RWPE2 (cell line): ENCODE measurements at regions not wholly inside any gene's neighbourhood (a gene's known extent, or its start where the extent isn't known, plus 50 kb on each side); places are given as distances from the start of the nearest gene placed in this dataset.

Experiments used
- ATAC-seq: fragments of 200-7000 bp; cut with Tn5 transposase; 3 replicates; pipeline ENCODE4 v1.9.1; 2021; ENCODE audit warnings: low read depth
- DNase-seq: peaks from one replicate; pipeline ENCODE4 v3.0.0-alpha.2; 2020; ENCODE audit warnings: low spot score
- H3K27ac ChIP-seq: fragments of 450-650 bp; 2 replicates; pipeline ENCODE4 v1.5.1; 2017; ENCODE audit warnings: mild to moderate bottlenecking; ENCODE audit not compliant: poor library complexity, severe bottlenecking
- H3K27me3 ChIP-seq: fragments of 250-450 bp; sonication (Bioruptor Pico); 2 replicates; pipeline ENCODE4 v1.5.1; 2021; ENCODE audit warnings: mild to moderate bottlenecking, moderate library complexity; ENCODE audit not compliant: insufficient read depth, poor library complexity, severe bottlenecking
- H3K36me3 ChIP-seq: fragments of 250-450 bp; sonication (Bioruptor Pico); 2 replicates; pipeline ENCODE4 v1.5.1; 2020; ENCODE audit warnings: low read depth, mild to moderate bottlenecking, moderate library complexity
- H3K4me1 ChIP-seq: fragments of 250-450 bp; sonication (Bioruptor Pico); 2 replicates; pipeline ENCODE4 v1.5.1; 2021; ENCODE audit warnings: mild to moderate bottlenecking, moderate library complexity; ENCODE audit not compliant: insufficient read depth, poor library complexity, severe bottlenecking
- H3K4me3 ChIP-seq: fragments of 250-450 bp; sonication (Bioruptor Pico); 2 replicates; pipeline ENCODE4 v1.5.1; 2021; ENCODE audit warnings: mild to moderate bottlenecking, moderate library complexity; ENCODE audit not compliant: severe bottlenecking
- H3K9me3 ChIP-seq: fragments of 250-450 bp; sonication (Bioruptor Pico); 2 replicates; pipeline ENCODE4 v1.5.1; 2021; ENCODE audit warnings: mild to moderate bottlenecking, moderate library complexity; ENCODE audit not compliant: severe bottlenecking
- TF ChIP-seq, protein P1 (sequence below): fragments of 450-650 bp; IDR thresholded peaks from one replicate; pipeline ENCODE4 v1.5.1; 2017; ENCODE audit warnings: mild to moderate bottlenecking, moderate library complexity; ENCODE audit not compliant: poor library complexity, severe bottlenecking

DNA sequence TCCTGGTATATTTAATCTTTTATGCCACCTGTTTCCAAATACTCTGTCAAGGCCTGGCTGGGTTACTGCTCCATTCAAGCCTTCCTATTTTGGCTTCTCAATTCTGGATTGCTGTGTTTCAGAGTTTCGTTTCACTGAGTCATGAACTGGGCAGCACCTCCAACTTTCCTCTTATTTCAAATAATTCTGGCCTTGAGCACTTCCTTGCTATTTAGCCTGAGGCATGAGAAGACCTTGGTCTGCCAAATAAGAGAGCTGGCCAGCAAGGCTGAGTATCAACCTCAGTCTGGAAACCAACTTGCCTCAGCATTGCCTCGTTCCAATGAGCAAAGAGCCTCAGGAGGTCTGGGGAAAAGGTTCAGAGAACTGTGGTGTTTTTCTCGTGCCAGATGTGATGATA is 66.6 kb downstream of the TNFAIP3 start:
- Histone ChIP-seq H3K4me1 (no peaks in the 10 kb centered on the region), H3K27ac (no peak overlapping the region), H3K9me3 (no peaks in the 10 kb centered on the region), H3K4me3 (no peak overlapping the region), H3K36me3 (no peaks in the 10 kb centered on the region), H3K27me3 (no peaks in the 10 kb centered on the region)
- ATAC-seq: peak; percentile 33; the same call in 2 of the 3 replicates
- TF ChIP-seq, protein P1, sequence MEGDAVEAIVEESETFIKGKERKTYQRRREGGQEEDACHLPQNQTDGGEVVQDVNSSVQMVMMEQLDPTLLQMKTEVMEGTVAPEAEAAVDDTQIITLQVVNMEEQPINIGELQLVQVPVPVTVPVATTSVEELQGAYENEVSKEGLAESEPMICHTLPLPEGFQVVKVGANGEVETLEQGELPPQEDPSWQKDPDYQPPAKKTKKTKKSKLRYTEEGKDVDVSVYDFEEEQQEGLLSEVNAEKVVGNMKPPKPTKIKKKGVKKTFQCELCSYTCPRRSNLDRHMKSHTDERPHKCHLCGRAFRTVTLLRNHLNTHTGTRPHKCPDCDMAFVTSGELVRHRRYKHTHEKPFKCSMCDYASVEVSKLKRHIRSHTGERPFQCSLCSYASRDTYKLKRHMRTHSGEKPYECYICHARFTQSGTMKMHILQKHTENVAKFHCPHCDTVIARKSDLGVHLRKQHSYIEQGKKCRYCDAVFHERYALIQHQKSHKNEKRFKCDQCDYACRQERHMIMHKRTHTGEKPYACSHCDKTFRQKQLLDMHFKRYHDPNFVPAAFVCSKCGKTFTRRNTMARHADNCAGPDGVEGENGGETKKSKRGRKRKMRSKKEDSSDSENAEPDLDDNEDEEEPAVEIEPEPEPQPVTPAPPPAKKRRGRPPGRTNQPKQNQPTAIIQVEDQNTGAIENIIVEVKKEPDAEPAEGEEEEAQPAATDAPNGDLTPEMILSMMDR: no peak
- no peak for DNase-seq

DNA sequence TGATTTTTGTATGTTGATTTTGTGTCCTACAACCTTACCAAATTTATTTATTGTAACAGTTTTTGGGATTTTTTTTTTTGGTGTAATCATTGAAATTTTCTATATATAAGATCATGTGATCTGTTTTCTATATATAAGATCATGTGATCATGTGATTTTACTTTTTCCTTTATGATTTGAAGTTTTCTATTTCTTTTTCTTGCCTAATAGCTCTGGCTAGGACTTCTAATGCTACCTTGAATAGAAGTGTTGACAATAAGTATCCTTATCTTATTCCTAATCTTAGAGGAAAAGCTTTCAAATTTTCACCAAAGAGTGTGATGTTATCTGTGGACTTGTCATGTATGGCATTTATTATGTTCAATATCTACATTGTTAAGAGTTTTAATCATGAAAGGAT is 69.7 kb downstream of the TNFAIP3 start:
- Histone ChIP-seq H3K9me3 (no peaks in the 10 kb centered on the region), H3K27ac (no peak overlapping the region), H3K4me3 (no peak overlapping the region), H3K36me3 (no peaks in the 10 kb centered on the region), H3K4me1 (peaks cover 9% of the 10 kb centered on the region), H3K27me3 (no peaks in the 10 kb centered on the region)
- ATAC-seq (no peak), DNase-seq (no peak)
- TF ChIP-seq, protein P1: no peak

DNA sequence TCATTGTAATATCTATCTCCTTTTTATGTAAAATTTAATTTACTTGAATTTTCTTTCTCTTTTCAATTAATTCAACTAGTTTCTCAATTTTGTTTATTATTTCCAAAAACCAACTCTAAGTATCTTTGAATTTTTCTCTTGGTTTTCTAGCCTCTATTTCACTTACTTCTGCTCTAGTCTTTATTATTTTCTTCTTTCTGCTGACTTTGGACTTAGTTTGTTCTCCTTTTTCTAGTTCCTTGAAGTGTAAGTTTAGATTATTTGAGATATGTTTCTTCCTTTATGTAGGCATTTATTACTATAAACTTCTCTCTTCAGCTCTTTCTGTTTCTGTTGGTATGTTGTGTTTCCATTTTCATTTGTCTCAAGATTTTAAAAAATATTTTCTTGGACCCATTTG is 70.8 kb downstream of the TNFAIP3 start:
- ATAC-seq (no peak), DNase-seq (no peak)
- Histone ChIP-seq H3K4me3 (no peak overlapping the region), H3K36me3 (no peaks in the 10 kb centered on the region), H3K4me1 (peaks cover 9% of the 10 kb centered on the region), H3K27ac (no peak overlapping the region), H3K9me3 (no peaks in the 10 kb centered on the region), H3K27me3 (no peaks in the 10 kb centered on the region)
- TF ChIP-seq, protein P1: no peak

DNA sequence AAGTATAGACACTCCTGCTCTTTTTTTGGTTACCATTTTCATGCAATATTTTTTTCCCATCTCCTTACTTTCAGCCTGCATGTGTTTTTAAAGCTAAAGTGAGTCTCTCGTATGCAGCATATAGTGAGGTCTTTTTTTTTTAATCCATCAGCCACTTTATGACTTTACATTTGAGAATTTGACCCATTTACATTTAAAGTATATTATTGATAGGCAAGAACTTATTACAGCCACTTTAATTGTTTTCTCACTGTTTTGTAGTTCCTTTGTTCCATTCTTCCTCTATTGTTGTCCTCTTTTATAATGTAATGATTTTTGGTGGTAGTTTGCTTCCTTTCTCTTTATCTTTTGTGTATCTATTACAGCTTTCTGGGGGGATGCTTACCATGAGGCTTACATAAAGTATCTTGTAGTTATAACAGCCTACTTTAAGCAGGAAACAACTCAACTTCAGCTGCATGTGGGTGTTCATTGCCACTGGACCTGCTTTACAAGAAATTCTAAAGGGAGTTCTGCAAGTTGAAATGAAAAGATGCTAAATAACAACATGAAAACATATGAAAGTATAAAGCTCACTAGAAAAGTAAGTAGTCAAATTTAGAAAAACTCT is 71.8 kb downstream of the TNFAIP3 start:
- Histone ChIP-seq H3K4me3 (no peak overlapping the region), H3K36me3 (no peaks in the 10 kb centered on the region), H3K27me3 (no peaks in the 10 kb centered on the region), H3K9me3 (no peaks in the 10 kb centered on the region), H3K27ac (no peak overlapping the region), H3K4me1 (peaks cover 9% of the 10 kb centered on the region)
- DNase-seq (no peak), ATAC-seq (no peak)
- TF ChIP-seq, protein P1: no peak

DNA sequence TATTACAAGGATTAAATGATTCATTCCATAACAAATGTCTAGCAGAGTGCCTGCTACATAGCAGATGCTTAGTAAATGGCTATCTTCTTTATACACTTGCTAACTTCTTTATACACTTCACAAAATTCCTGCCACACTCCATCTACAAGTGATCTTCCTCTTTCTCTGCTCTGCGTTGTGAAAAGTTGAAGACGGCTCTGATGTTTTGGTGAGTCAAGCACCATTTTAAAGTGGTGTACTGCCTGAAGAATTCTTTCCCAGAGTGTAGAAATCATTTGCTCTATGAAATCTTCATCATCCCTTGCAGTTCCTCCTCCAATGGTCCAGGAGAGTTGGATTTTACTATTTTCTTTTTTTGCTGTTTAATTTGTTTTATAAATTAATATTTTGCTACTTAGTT is 74.9 kb downstream of the TNFAIP3 start:
- Histone ChIP-seq H3K27me3 (no peaks in the 10 kb centered on the region), H3K36me3 (no peaks in the 10 kb centered on the region), H3K9me3 (no peaks in the 10 kb centered on the region), H3K27ac (no peak overlapping the region), H3K4me3 (no peak overlapping the region), H3K4me1 (peaks cover 9% of the 10 kb centered on the region)
- DNase-seq: no peak
- TF ChIP-seq, protein P1: no peak
- ATAC-seq: no peak
